ENCODE measurements at regions not wholly inside any gene's neighbourhood (a gene's known extent, or its start where the extent isn't known, plus 50 kb on each side); places are given as distances from the start of the nearest gene placed in this dataset.
"Not testable (repeated sequence)": the region's sequence is repeated elsewhere in the genome, so short reads cannot be mapped to it uniquely, and the experiment has no call there.

- DNase-seq (ENCODE audit: low spot score) = peak; percentile 60
These were observed 89.7 kb upstream of the RET start for GRCh38 chr10:42987121-42987541.

DNA sequence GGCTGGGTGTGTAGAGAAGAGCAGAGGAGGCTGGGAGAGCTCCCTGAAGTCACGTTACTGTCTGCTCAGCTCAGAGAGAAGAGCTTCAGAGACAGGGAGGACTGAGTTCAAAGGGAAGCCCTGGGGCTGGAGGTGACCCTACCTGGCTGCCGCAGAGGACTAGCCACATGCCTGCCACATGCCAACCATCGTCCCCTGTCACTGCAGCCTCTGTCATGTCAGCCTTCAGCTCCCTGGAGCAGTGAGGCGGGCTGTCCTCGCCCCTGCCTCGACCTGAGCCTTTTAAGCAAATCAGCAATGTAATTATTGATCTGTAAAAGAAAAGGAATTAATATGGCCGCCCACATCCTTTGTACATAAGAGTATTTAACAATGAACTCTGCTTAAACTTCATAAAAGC, 89.3 kb upstream of the RET start:
- no peak for DNase-seq (ENCODE audit: low spot score)

DNA sequence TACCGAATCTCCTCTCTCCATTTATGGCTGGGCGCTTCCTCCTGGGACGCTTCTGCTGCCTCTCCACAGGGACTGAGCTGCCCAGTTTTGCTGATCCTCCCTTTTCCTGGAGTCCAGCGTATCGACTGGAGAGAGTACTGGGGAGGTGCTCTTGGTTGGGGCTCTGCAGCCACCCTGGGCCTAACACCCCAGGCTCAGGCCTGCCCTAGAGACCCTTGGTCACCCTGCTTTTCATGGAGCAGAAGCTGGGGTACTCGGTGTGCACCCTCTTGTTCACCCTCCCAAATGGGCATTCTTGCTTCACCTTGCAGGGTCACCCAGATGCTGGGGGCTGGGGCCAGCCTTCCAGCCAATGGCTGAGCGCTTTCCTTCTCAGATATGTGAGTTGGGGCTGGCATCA, 88.8 kb upstream of the RET start:
- DNase-seq (ENCODE audit: low spot score) = no peak

DNA sequence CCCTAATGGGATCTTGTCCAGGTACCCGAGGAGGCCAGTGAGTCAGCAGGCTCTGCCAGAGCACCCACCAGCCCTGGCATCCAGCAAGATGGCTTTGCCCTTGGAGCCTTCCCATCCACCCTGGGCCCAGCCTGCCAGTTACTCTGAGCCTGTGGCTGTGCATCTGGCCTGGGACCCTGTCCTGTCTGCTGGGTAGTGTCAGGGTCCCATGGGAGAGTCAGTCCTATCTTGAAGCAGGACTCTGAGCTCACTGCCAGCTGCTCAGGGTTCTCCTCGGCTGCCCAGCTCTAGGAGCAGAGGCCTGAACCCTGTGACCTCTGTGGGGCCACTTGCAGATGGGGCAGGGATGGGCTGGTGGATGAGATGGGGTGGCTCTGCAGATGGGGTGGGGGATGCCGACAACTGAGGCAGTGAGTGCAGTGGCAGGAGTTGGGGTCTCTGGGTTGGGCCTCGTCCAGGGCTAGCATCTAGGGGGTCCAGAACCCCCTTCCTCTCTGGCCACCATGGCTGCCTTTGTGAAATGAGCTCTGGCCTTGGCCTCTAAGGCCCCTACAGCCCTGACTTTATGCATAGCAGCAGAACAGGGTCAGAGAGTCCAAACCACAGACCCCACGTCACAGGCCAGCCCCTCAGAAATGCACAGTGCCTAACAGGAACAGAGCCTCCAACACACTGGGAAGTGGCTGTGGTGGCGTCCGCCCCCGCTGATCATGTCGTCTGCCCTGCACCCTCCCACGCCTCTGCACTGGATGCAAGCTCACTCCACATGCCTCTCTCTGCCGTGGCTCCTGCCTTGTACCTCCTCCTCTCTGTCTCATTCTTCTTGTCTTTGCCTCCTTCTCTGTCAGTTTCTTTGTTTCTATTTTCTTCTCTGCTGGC, 88.1 kb upstream of the RET start:
- DNase-seq (ENCODE audit: low spot score) = peak; percentile 61

DNA sequence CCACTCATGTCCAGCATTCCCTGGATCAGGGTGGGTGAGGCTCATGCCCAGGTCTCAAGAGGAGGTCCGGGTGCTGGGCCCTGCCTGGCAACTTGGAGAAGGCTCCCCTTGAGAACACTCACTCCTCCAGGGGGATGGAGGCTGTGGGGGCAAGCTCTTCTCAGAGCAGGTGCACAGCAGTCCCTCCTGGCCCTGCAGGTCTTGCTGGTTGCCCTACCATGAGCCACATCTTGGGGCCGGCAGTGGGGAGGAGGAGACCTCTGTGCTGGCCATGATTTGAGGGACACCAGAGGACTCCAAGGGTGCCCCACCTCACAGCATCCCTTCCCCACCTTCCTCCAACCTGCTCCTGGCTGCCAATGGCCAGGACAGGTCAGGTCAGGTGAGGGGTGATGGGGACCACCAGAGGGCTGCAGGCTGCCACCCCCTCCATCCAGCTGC, 87.4 kb upstream of the RET start:
- DNase-seq (ENCODE audit: low spot score) = no peak

DNA sequence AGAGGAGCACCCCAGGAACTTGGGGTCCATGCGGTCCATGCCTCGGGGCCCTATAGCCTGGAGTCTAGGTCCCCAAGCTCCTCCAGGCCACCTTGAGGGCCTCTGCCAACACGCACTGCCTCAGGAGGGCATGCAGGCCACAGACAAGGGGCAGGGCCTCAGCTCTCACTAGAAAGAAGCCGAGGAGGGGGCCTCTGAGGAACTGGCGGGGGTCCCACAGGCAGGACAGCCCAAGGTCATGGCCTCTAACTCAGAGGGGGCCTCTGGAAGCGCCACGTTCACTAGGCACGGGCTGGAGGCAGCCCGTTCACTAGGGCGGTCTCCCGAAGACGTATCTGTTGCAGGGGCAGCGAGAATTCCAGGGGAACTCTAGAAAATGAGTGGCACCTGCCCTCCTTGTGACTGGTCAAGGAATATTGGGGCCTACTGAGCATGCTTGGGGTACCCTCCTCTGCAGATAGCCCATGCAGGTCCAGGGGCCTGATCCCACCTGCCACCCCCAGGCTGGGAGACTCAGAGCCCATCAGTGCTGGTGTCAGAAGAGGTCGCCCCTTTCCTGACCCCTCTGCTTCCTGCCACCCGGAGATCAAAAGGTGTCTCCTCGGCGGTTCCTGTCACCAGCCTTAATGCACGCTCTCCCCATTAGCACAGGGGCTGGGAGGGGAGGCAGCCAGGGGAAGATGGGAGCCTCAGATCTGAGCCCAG, 86.7 kb upstream of the RET start:
- DNase-seq (ENCODE audit: low spot score) = no peak

DNA sequence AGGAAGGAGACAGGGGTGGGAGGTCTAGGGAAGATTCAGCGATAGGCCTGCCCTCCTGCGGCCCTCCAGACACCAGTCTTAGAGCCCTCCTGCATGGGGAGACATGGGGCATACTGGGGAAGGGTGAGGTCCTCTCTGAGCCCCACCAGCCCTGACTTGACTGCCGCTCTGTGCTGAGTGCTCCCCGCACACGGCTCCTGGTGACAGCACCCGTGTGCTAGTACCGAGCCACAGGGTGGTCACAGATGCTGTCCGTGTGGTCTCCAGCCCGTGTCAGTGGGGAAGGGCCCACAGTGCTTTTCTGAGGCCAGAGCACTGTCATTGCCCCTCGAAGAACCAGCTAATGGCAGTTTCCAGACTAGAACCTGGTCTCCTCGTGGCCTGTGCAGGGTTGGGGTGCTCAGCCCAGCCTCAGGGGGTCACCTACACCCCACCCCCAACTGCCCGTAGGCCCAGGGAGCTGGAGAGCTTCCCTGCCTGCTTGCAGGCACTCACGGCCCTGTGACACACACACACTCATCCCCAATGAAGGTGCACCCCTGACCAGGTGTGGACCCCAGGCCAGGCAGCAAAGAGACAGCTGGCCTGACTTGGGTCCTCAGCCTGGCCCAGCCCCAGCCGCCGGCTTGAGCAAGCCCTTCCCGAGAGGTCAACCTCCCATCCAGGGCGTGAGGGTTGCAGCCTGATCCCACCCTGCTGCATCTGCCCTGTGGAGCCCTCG, 86.0 kb upstream of the RET start:
- DNase-seq (ENCODE audit: low spot score) = no peak

GRCh38 chr10:42991442-42992098, 85.3 kb upstream of the RET start:
- DNase-seq (ENCODE audit: low spot score) = no peak

- DNase-seq (ENCODE audit: low spot score) = no peak
These were observed 84.5 kb upstream of the RET start for GRCh38 chr10:42992156-42992956.

- no peak for DNase-seq (ENCODE audit: low spot score)
These were observed 83.9 kb upstream of the RET start for GRCh38 chr10:42992957-42993390.

GRCh38 chr10:42994909-42995308, 82.0 kb upstream of the RET start:
- DNase-seq (ENCODE audit: low spot score) = not testable (repeated sequence)

DNA sequence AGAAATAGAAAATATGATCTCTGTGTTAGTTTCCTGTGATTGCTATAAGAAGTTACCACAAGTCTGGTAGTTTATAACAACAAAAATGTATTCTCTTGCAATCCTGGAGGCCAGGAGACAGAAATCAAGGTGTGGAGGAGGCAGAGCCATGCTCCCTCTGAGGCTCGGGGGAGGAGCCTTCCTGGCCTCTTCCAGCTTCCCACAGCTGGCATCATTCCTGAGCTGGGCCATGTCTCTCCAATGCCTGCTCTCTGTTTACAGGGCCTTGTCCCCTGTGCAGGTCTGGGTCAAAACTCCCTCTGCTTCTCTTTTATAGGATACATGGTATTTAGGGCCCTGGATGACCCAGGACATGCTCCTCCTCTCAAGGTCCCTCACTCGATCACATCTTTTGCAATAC, 81.3 kb upstream of the RET start:
- no peak for DNase-seq (ENCODE audit: low spot score)

GRCh38 chr10:42996588-42996987, 80.3 kb upstream of the RET start:
- DNase-seq (ENCODE audit: low spot score) = no peak

GRCh38 chr10:42997151-42997848, 79.6 kb upstream of the RET start:
- DNase-seq (ENCODE audit: low spot score) = no peak

DNA sequence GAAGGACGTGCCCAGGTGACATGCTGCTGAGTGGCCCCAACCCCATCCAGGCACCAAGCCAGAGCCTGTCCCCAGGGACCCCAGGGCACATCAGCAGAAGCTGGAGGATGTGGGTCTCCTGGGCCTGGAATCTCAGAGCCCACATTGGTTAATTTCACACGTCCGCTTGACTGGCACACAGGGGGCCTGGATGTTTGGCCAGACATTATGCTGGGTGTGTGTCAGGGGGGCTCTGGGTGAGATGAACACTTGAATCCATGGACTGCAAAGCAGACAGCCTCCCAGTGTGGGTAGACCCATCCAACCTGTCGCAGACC, 79.1 kb upstream of the RET start:
- no peak for DNase-seq (ENCODE audit: low spot score)

GRCh38 chr10:42998481-42999384, 78.1 kb upstream of the RET start:
- no peak for DNase-seq (ENCODE audit: low spot score)

- DNase-seq (ENCODE audit: low spot score) = no peak
These were observed 77.4 kb upstream of the RET start for GRCh38 chr10:42999385-43000020.

- DNase-seq (ENCODE audit: low spot score) = no peak
These were observed 76.9 kb upstream of the RET start for GRCh38 chr10:43000021-43000411.
